HG03571 (cell line): ENCODE measurements at regions not wholly inside any gene's neighbourhood (a gene's known extent, or its start where the extent isn't known, plus 50 kb on each side); places are given as distances from the start of the nearest gene placed in this dataset.
"Not testable (repeated sequence)": the region's sequence is repeated elsewhere in the genome, so short reads cannot be mapped to it uniquely, and the experiment has no call there.

ENCODE experiments used
- ATAC-seq: cut with Tn5 transposase; IDR thresholded peaks from one replicate; pipeline ENCODE4 v1.9.1; 2021; ENCODE audit not compliant: unreplicated experiment

GRCh38 chr16:55059146-55059545 lies 128.5 kb downstream of the IRX5 start:
- no peak for ATAC-seq

GRCh38 chr16:55061126-55061525 lies 130.5 kb downstream of the IRX5 start:
- no peak for ATAC-seq

GRCh38 chr16:55062442-55062841 lies 131.8 kb downstream of the IRX5 start:
- ATAC-seq, result no peak

GRCh38 chr16:55072976-55073375 lies 142.3 kb downstream of the IRX5 start:
- no peak for ATAC-seq

- ATAC-seq, result no peak
Observed at GRCh38 chr16:55073830-55074229, 143.2 kb downstream of the IRX5 start.

GRCh38 chr16:55075208-55075607 lies 144.5 kb downstream of the IRX5 start:
- not testable (repeated sequence) for ATAC-seq

GRCh38 chr16:55076053-55076452 lies 145.4 kb downstream of the IRX5 start:
- no peak for ATAC-seq

GRCh38 chr16:55077266-55077665 lies 146.6 kb downstream of the IRX5 start:
- no peak for ATAC-seq

- no peak for ATAC-seq
Observed at GRCh38 chr16:55078153-55078552, 147.5 kb downstream of the IRX5 start.

GRCh38 chr16:55078699-55079410 lies 148.2 kb downstream of the IRX5 start:
- ATAC-seq, result no peak

- ATAC-seq, result no peak
Observed at GRCh38 chr16:55081622-55082590, 151.2 kb downstream of the IRX5 start.

GRCh38 chr16:55082591-55082976 lies 151.9 kb downstream of the IRX5 start:
- no peak for ATAC-seq

- no peak for ATAC-seq
Observed at GRCh38 chr16:55083052-55083451, 152.4 kb downstream of the IRX5 start.

- ATAC-seq, result no peak
Observed at GRCh38 chr16:55088098-55088497, 157.4 kb downstream of the IRX5 start.

GRCh38 chr16:55089600-55089999 lies 158.9 kb downstream of the IRX5 start:
- ATAC-seq, result no peak

GRCh38 chr16:55091213-55091870 lies 160.7 kb downstream of the IRX5 start:
- no peak for ATAC-seq

GRCh38 chr16:55091871-55092230 lies 161.2 kb downstream of the IRX5 start:
- ATAC-seq, result no peak

GRCh38 chr16:55100100-55100499 lies 169.4 kb downstream of the IRX5 start:
- ATAC-seq, result no peak

GRCh38 chr16:55101026-55101425 lies 170.4 kb downstream of the IRX5 start:
- no peak for ATAC-seq

- no peak for ATAC-seq
Observed at GRCh38 chr16:55102077-55102476, 171.4 kb downstream of the IRX5 start.

GRCh38 chr16:55102531-55102930 lies 171.9 kb downstream of the IRX5 start:
- ATAC-seq, result no peak

- ATAC-seq, result no peak
Observed at GRCh38 chr16:55107851-55108250, 177.2 kb downstream of the IRX5 start.
